CD14-positive monocyte (primary cell): ENCODE measurements at regions not wholly inside any gene's neighbourhood (a gene's known extent, or its start where the extent isn't known, plus 50 kb on each side); places are given as distances from the start of the nearest gene placed in this dataset.

Experiments
- DNase-seq, 3 donors: peaks; one replicate each; pipeline ENCODE4 v3.0.0-alpha.2; 2011 to 2022
- H2AFZ ChIP-seq: 2 replicates; pipeline ENCODE4 v1.6.0; 2012; ENCODE audit warnings: mild to moderate bottlenecking, low read depth, low read length, inconsistent platforms; ENCODE audit not compliant: insufficient read depth, poor library complexity, severe bottlenecking
- H3K27ac ChIP-seq, 2 donors: 1 replicate in 1 of 2; 2 replicates in 1 of 2; pipeline ENCODE4 v1.5.1; 2012 to 2013; ENCODE audit warnings: low read length in 2 of 2, control low read depth in 1 of 2, inconsistent platforms in 1 of 2, low read depth in 1 of 2, mild to moderate bottlenecking in 1 of 2
- H3K27me3 ChIP-seq, 2 donors: one replicate each; pipeline versions ENCODE4 v1.6.0 to v1.6.1; 2011 to 2013; ENCODE audit warnings: low read length in 2 of 2; ENCODE audit not compliant: control insufficient read depth in 2 of 2, insufficient read depth in 2 of 2
- H3K36me3 ChIP-seq, 2 donors: replicated peaks in 1 of 2; 1 replicate in 1 of 2; 2 replicates in 1 of 2; pipeline versions ENCODE4 v1.5.1 to v1.6.1; 2012 to 2013; ENCODE audit warnings: low read length in 2 of 2, control low read depth in 1 of 2, inconsistent platforms in 1 of 2, mild to moderate bottlenecking in 1 of 2; ENCODE audit not compliant: insufficient read depth in 2 of 2, control insufficient read depth in 1 of 2
- H3K4me1 ChIP-seq, 2 donors: 1 replicate in 1 of 2; 2 replicates in 1 of 2; pipeline versions ENCODE4 v1.5.1 to v1.6.1; 2012 to 2013; ENCODE audit warnings: low read length in 2 of 2, control low read depth in 1 of 2, inconsistent platforms in 1 of 2, mild to moderate bottlenecking in 1 of 2, moderate library complexity in 1 of 2; ENCODE audit not compliant: insufficient read depth in 2 of 2, control insufficient read depth in 1 of 2
- H3K4me2 ChIP-seq: replicated peaks from 2 replicates; pipeline ENCODE3; 2012; ENCODE audit warnings: low read length, moderate library complexity, mild to moderate bottlenecking; ENCODE audit not compliant: poor library complexity, severe bottlenecking; ENCODE audit errors: extremely low read depth
- H3K4me3 ChIP-seq, 3 experiments: fragments of 200-600 bp in 1 of 3; sonication (generic) in 1 of 3; replicated peaks in 1 of 3; 1 replicate in 2 of 3; 2 replicates in 1 of 3; pipeline ENCODE4 v1.5.1; 2011 to 2013; ENCODE audit warnings: low read length in 3 of 3, mild to moderate bottlenecking in 3 of 3, control low read depth in 2 of 3, low read depth in 2 of 3, inconsistent platforms in 1 of 3, moderate library complexity in 1 of 3
- H3K79me2 ChIP-seq: 2 replicates; pipeline ENCODE4 v1.6.0; 2012; ENCODE audit warnings: mild to moderate bottlenecking, control low read depth, inconsistent platforms, low read length, moderate library complexity; ENCODE audit not compliant: insufficient read depth
- H3K9ac ChIP-seq: 2 replicates; pipeline ENCODE4 v1.6.0; 2017; ENCODE audit warnings: low read length, mild to moderate bottlenecking; ENCODE audit not compliant: insufficient read depth, poor library complexity, severe bottlenecking
- H3K9me3 ChIP-seq, 2 donors: replicated peaks in 1 of 2; 1 replicate in 1 of 2; 2 replicates in 1 of 2; pipeline versions ENCODE4 v1.5.1 to v1.6.1; 2012 to 2013; ENCODE audit warnings: low read length in 2 of 2, control low read depth in 1 of 2; ENCODE audit not compliant: control insufficient read depth in 1 of 2, insufficient read depth in 1 of 2
- H4K20me1 ChIP-seq: 2 replicates; pipeline ENCODE4 v1.6.0; 2012; ENCODE audit warnings: mild to moderate bottlenecking, low read length, control low read depth, moderate library complexity; ENCODE audit not compliant: insufficient read depth
- H3K27ac Mint-ChIP-seq, 7 donors: one replicate each; pipeline ENCODE4 v1.8.0; 2020; ENCODE audit warnings: mild to moderate bottlenecking in 7 of 7, mixed read lengths in 7 of 7, moderate library complexity in 6 of 7, inconsistent platforms in 2 of 7
- H3K27me3 Mint-ChIP-seq, 3 donors: one replicate each; pipeline ENCODE4 v1.8.0; 2021 to 2022; ENCODE audit warnings: low read depth in 3 of 3, mild to moderate bottlenecking in 3 of 3, mixed read lengths in 3 of 3, moderate library complexity in 3 of 3, inconsistent platforms in 1 of 3
- H3K36me3 Mint-ChIP-seq, 2 donors: one replicate each; pipeline ENCODE4 v1.8.0; 2020; ENCODE audit warnings: mixed read lengths in 2 of 2, inconsistent platforms in 1 of 2, mild to moderate bottlenecking in 1 of 2
- H3K4me1 Mint-ChIP-seq: one replicate; pipeline ENCODE4 v1.8.0; 2020; ENCODE audit warnings: mild to moderate bottlenecking, mixed read lengths
- H3K4me3 Mint-ChIP-seq, 2 donors: one replicate each; pipeline ENCODE4 v1.8.0; 2020; ENCODE audit warnings: mild to moderate bottlenecking in 2 of 2, mixed read lengths in 2 of 2, moderate library complexity in 1 of 2
- H3K9me3 Mint-ChIP-seq, 7 donors: one replicate each; pipeline ENCODE4 v1.8.0; 2020 to 2022; ENCODE audit warnings: mixed read lengths in 7 of 7, mild to moderate bottlenecking in 6 of 7, moderate library complexity in 6 of 7, inconsistent platforms in 2 of 7
- CTCF ChIP-seq: fragments of 200-600 bp; IDR thresholded peaks from one replicate; pipeline ENCODE4 v1.8.0; 2022; ENCODE audit warnings: antibody characterized with exemption, mild to moderate bottlenecking
- WGBS: methylation state at CpG from one replicate; pipeline ENCODE4 v1.1.5; 2013; ENCODE audit warnings: missing lambda C conversion rate; ENCODE audit not compliant: insufficient coverage; 5-methylcytosine and 5-hydroxymethylcytosine counted together
- intact Hi-C, 2 donors: fragments of 100-400 bp; cut with micrococcal nuclease; formaldehyde crosslinking; loops; one replicate each; pipeline versions ENCODE4 v1.15.0 to v1.15.1; 2023

- Mint-ChIP-seq H3K27ac (no peak overlapping the region), H3K4me1 (no peaks in the 10 kb centered on the region), H3K4me3 (no peak overlapping the region), H3K27me3 (no peaks in the 10 kb centered on the region), H3K36me3 (no peaks in the 10 kb centered on the region), H3K9me3 (no peaks in the 10 kb centered on the region)
- Histone ChIP-seq H3K27ac (no peak overlapping the region), H3K4me2 (no peak overlapping the region), H3K79me2 (no peaks in the 10 kb centered on the region), H3K36me3 (no peaks in the 10 kb centered on the region), H3K9ac (no peak overlapping the region), H4K20me1 (no peaks in the 10 kb centered on the region), H3K27me3 (no peaks in the 10 kb centered on the region), H3K4me1 (no peaks in the 10 kb centered on the region), H2AFZ (no peak overlapping the region), H3K4me3 (no peak overlapping the region), H3K9me3 (no peaks in the 10 kb centered on the region)
- TF ChIP-seq CTCF, result no peak
- no peak for DNase-seq
- WGBS, result 100% methylated on average over 2 of the region's 4 CpGs
- intact Hi-C loops, result no loop called here
Measured at GRCh38 chr3:86229086-86229774, 761.7 kb downstream of the VGLL3 start.

- H3K4me1 ChIP-seq, result no peaks in the 10 kb centered on the region
- H4K20me1 ChIP-seq, result no peaks in the 10 kb centered on the region
- no peak overlapping the region for H3K4me2 ChIP-seq
- H3K27ac ChIP-seq, result no peak overlapping the region
- H3K9me3 Mint-ChIP-seq, result no peaks in the 10 kb centered on the region
- 83% methylated on average over 2 of the region's 4 CpGs for WGBS
- H3K27ac Mint-ChIP-seq, result no peak overlapping the region
- H3K27me3 Mint-ChIP-seq, result no peaks in the 10 kb centered on the region
- H3K4me3 Mint-ChIP-seq, result no peak overlapping the region
- no peak overlapping the region for H2AFZ ChIP-seq
- no peaks in the 10 kb centered on the region for H3K36me3 Mint-ChIP-seq
- no peak for DNase-seq
- H3K27me3 ChIP-seq, result no peaks in the 10 kb centered on the region
- H3K9me3 ChIP-seq, result no peaks in the 10 kb centered on the region
- TF ChIP-seq CTCF, result no peak
- no peaks in the 10 kb centered on the region for H3K79me2 ChIP-seq
- H3K36me3 ChIP-seq, result no peaks in the 10 kb centered on the region
- no peak overlapping the region for H3K9ac ChIP-seq
- no peaks in the 10 kb centered on the region for H3K4me1 Mint-ChIP-seq
- H3K4me3 ChIP-seq, result no peak overlapping the region
- intact Hi-C loops, result no loop called here
Measured at GRCh38 chr3:86228101-86228500, 762.8 kb downstream of the VGLL3 start.
